ENCODE measurements at regions not wholly inside any gene's neighbourhood (a gene's known extent, or its start where the extent isn't known, plus 50 kb on each side); places are given as distances from the start of the nearest gene placed in this dataset.

- TF ChIP-seq CTCF (IDR thresholded peaks at IDR 0.05) (no peak), POLR2A (IDR thresholded peaks at IDR 0.05) (no peak), EP300 (IDR thresholded peaks at IDR 0.05) (no peak)
Observed at GRCh38 chr14:61174987-61175386, 106.2 kb downstream of the TMEM30B start.

Measured in sigmoid colon (tissue), 4 donors.